Lung (tissue), 11 donors: ENCODE measurements at regions not wholly inside any gene's neighbourhood (a gene's known extent, or its start where the extent isn't known, plus 50 kb on each side); places are given as distances from the start of the nearest gene placed in this dataset.

Experiments used
- ATAC-seq: fragments of 200-7000 bp; cut with Tn5 transposase; one replicate; pipeline ENCODE4 v1.9.1; 2020; ENCODE audit warnings: moderate number of reproducible peaks; ENCODE audit not compliant: insufficient read depth, low FRiP score
- DNase-seq, 3 donors: peaks; one replicate each; pipeline ENCODE4 v3.0.0-alpha.2; 2013 to 2017
- H3K27ac ChIP-seq, 2 donors: one replicate each; pipeline ENCODE4 v1.5.1; 2013; ENCODE audit warnings: mild to moderate bottlenecking in 2 of 2, moderate library complexity in 2 of 2, control low read depth in 1 of 2, inconsistent platforms in 1 of 2, low read depth in 1 of 2, low read length in 1 of 2
- H3K27me3 ChIP-seq, 3 donors: one replicate each; pipeline ENCODE4 v1.5.1; 2013; ENCODE audit warnings: low read length in 2 of 3; ENCODE audit not compliant: control insufficient read depth in 3 of 3, insufficient read depth in 3 of 3
- H3K36me3 ChIP-seq, 4 donors: one replicate each; pipeline ENCODE4 v1.5.1; 2013; ENCODE audit warnings: low read length in 4 of 4, mild to moderate bottlenecking in 1 of 4, moderate library complexity in 1 of 4; ENCODE audit not compliant: control insufficient read depth in 4 of 4, insufficient read depth in 4 of 4
- H3K4me1 ChIP-seq, 5 donors: one replicate each; pipeline ENCODE4 v1.5.1; 2013; ENCODE audit warnings: low read length in 5 of 5, mild to moderate bottlenecking in 2 of 5, moderate library complexity in 1 of 5; ENCODE audit not compliant: control insufficient read depth in 5 of 5, insufficient read depth in 5 of 5
- H3K4me3 ChIP-seq: one replicate; pipeline ENCODE4 v1.5.1; 2013; ENCODE audit warnings: mild to moderate bottlenecking, control low read depth, moderate library complexity
- H3K9ac ChIP-seq, 2 donors: one replicate each; pipeline ENCODE4 v1.5.1; 2013; ENCODE audit warnings: low read length in 2 of 2, control low read depth in 1 of 2; ENCODE audit not compliant: insufficient read depth in 1 of 2
- H3K9me3 ChIP-seq, 4 donors: one replicate each; pipeline ENCODE4 v1.5.1; 2013; ENCODE audit warnings: low read length in 3 of 4, mild to moderate bottlenecking in 1 of 4, moderate library complexity in 1 of 4; ENCODE audit not compliant: control insufficient read depth in 4 of 4, insufficient read depth in 3 of 4
- WGBS, 2 donors: extraction: QIAGEN DNeasy Blood & Tissue Kit; methylation state at CpG; one replicate each; pipeline ENCODE4 v1.1.7; 2013; 5-methylcytosine and 5-hydroxymethylcytosine counted together
- TF ChIP-seq, protein P1 (sequence below): IDR thresholded peaks from 2 replicates; pipeline ENCODE4 v1.5.1; 2012; ENCODE audit warnings: mild to moderate bottlenecking; ENCODE audit errors: control extremely low read depth, extremely low read depth
- donor health status: control.
- donor health status: control.
- donor health status: Bipolar disorder and iron deficiency.
- donor health status: healthy.
- donor health status: DM: yes; HTN: yes; CAD: no.

DNA sequence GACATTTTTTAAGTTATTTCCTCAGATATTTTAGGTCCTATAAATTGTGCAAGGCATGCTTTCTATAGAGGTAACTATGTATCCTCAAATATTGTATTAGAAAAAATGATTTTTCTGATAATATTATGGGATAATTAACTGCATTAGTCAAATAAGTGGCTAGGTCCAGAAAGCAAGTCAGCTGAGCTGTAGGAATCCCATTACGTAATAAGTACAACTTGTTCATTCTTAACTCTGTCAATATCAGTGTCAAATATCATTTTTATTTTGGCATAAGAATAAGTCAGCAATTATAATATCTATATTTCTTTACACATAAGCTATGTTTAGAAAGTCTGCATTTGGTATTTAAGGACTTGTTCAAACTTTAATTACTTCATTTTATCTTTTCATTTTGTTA, 830.9 kb upstream of the GJE1 start:
- no peaks in the 10 kb centered on the region for H3K9me3 ChIP-seq
- WGBS, 2 donors = 69 to 72% methylated on average over 1 of the region's 1 CpG
- no peak for DNase-seq
- H3K27me3 ChIP-seq = no peaks in the 10 kb centered on the region
- H3K9ac ChIP-seq = no peak overlapping the region
- no peaks in the 10 kb centered on the region for H3K4me1 ChIP-seq
- no peak overlapping the region for H3K4me3 ChIP-seq
- H3K36me3 ChIP-seq = no peaks in the 10 kb centered on the region
- TF ChIP-seq, protein P1, sequence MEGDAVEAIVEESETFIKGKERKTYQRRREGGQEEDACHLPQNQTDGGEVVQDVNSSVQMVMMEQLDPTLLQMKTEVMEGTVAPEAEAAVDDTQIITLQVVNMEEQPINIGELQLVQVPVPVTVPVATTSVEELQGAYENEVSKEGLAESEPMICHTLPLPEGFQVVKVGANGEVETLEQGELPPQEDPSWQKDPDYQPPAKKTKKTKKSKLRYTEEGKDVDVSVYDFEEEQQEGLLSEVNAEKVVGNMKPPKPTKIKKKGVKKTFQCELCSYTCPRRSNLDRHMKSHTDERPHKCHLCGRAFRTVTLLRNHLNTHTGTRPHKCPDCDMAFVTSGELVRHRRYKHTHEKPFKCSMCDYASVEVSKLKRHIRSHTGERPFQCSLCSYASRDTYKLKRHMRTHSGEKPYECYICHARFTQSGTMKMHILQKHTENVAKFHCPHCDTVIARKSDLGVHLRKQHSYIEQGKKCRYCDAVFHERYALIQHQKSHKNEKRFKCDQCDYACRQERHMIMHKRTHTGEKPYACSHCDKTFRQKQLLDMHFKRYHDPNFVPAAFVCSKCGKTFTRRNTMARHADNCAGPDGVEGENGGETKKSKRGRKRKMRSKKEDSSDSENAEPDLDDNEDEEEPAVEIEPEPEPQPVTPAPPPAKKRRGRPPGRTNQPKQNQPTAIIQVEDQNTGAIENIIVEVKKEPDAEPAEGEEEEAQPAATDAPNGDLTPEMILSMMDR = no peak
- no peak for ATAC-seq
- no peak overlapping the region for H3K27ac ChIP-seq

DNA sequence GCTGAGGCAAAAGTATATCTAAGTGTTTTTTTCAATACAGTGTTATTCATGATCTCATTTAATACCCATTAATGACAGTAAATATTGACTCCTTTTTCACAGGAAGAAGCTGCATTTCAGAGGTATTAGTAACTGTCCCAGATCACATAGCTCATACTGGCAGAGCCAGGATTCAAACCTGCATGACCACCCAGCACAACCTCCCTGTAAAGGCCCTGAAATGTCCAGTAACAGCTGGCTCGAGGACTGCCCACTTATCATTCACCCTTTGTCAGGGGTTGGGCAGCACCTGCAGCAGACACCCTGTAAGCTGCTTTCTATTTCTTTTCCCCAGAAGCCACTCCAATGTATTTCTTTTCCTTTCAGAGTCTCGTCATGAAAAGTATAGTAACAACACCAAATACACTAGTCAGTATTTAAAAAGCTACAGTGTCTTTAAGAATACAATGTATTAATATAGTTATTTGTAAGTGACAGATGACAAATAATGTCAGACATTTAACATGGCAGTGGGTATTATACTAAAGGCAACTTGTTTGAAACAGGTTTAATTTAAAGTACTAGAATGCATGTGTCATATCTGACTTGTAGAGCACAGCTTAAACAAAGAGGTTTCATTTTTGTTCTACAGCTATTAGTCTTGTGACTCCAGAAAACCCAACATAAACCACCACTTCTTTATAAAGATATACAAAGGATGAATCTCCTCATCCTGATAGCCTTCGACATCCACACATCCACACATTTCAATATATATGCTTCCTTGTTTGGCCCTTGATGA, 841.6 kb upstream of the GJE1 start:
- WGBS, 2 donors = 75 to 81% methylated on average over 3 of the region's 3 CpGs
- TF ChIP-seq, protein P1 = no peak
- Histone ChIP-seq H3K4me3 (no peak overlapping the region), H3K9me3 (peaks cover 0 to 5% (median 2%) of the 10 kb centered on the region in 4 donors), H3K4me1 (no peaks in the 10 kb centered on the region), H3K36me3 (no peaks in the 10 kb centered on the region), H3K27ac (no peak overlapping the region), H3K9ac (no peak overlapping the region), H3K27me3 (no peaks in the 10 kb centered on the region)
- DNase-seq (no peak), ATAC-seq (no peak)

DNA sequence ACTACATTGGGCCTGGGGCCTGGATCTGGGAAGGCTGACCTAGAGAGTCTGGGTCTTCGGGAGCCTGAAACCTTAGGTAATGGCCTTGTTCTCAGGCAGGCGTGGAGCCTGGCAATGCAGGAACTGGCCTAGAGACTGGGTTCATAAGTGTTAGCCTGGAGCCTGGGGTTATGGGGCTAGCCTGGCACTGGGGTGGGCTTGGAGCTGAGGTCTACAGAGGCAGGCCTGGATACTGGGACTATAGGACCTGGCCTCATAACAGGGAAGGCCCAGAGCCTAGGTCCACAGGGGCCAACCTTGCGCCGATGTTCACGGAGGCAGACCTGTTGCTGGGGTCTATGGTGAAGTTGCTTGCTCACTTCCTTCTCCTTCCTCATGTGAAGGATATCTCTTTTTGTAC, 843.8 kb upstream of the GJE1 start:
- Histone ChIP-seq H3K4me1 (no peaks in the 10 kb centered on the region), H3K4me3 (no peak overlapping the region), H3K9ac (no peak overlapping the region), H3K27ac (no peak overlapping the region), H3K36me3 (no peaks in the 10 kb centered on the region), H3K27me3 (no peaks in the 10 kb centered on the region), H3K9me3 (peaks cover 0 to 5% (median 2%) of the 10 kb centered on the region in 4 donors)
- WGBS, 2 donors = 95% methylated on average over 5 of the region's 5 CpGs
- TF ChIP-seq, protein P1 = no peak
- DNase-seq (no peak), ATAC-seq (no peak)

DNA sequence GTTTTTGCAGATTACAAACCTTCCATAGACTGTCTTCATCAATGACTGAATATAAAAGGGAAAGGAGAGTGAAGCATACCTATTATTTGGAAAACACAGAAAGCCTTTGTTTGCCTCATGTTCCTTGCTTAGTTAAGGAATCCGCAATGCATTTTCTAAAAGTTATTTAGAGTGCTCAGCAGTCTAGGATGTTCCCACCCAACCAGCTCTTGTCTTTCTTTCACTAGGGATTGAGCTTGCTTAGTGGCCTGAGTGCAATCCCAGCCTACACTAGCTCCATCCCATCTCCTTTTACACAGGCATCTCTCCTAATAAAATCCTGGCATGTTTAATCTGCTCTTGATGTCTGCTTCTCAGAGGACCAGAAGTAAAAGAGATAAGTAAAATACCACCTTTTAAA, 850.5 kb upstream of the GJE1 start:
- no peak for ATAC-seq
- TF ChIP-seq, protein P1 = no peak
- 89 to 97% methylated on average over 1 of the region's 1 CpG for WGBS, 2 donors

More for the DNA sequence above, 850.5 kb upstream of the GJE1 start:
- Histone ChIP-seq H3K27ac (no peak overlapping the region), H3K9ac (no peak overlapping the region), H3K36me3 (no peaks in the 10 kb centered on the region), H3K4me3 (no peak overlapping the region), H3K9me3 (peaks cover 0 to 5% (median 0%) of the 10 kb centered on the region in 4 donors), H3K4me1 (no peaks in the 10 kb centered on the region), H3K27me3 (no peaks in the 10 kb centered on the region)
- no peak for DNase-seq
